Osteoblast (primary cell): ENCODE measurements at regions not wholly inside any gene's neighbourhood (a gene's known extent, or its start where the extent isn't known, plus 50 kb on each side); places are given as distances from the start of the nearest gene placed in this dataset.

Experiments
- DNase-seq: peaks from one replicate; pipeline ENCODE4 v3.0.0; 2011; ENCODE audit warnings: low spot score, mixed read lengths; ENCODE audit not compliant: insufficient read length; ENCODE audit errors: missing footprints
- H2AFZ ChIP-seq: 2 replicates; pipeline ENCODE4 v1.6.0; 2011; ENCODE audit warnings: mild to moderate bottlenecking, low read length
- H3K27ac ChIP-seq: 2 replicates; pipeline ENCODE4 v1.5.1; 2011; ENCODE audit warnings: mild to moderate bottlenecking, low read depth, low read length, moderate library complexity
- H3K27me3 ChIP-seq: 2 replicates; pipeline ENCODE4 v1.6.0; 2012; ENCODE audit warnings: mild to moderate bottlenecking, control low read depth, inconsistent platforms, low read length, moderate library complexity; ENCODE audit not compliant: insufficient read depth
- H3K36me3 ChIP-seq: 2 replicates; pipeline ENCODE4 v1.5.1; 2011; ENCODE audit warnings: mild to moderate bottlenecking, low read length, control low read depth, moderate library complexity; ENCODE audit not compliant: insufficient read depth
- H3K4me1 ChIP-seq: 2 replicates; pipeline ENCODE4 v1.5.1; 2011; ENCODE audit warnings: mild to moderate bottlenecking, low read length, control low read depth, moderate library complexity; ENCODE audit not compliant: insufficient read depth
- H3K4me2 ChIP-seq: 2 replicates; pipeline ENCODE4 v1.6.0; 2011; ENCODE audit warnings: mild to moderate bottlenecking, low read length; ENCODE audit not compliant: insufficient read depth
- H3K4me3 ChIP-seq: fragments of 200-600 bp; sonication (generic); 3 replicates; pipeline ENCODE4 v1.5.1; 2012; ENCODE audit warnings: mild to moderate bottlenecking, low read length, inconsistent platforms; ENCODE audit not compliant: insufficient read depth
- H3K79me2 ChIP-seq: 2 replicates; pipeline ENCODE4 v1.6.0; 2012; ENCODE audit warnings: mild to moderate bottlenecking, low read length, control low read depth, inconsistent platforms; ENCODE audit not compliant: insufficient read depth
- H3K9me3 ChIP-seq: 2 replicates; pipeline ENCODE4 v1.5.1; 2011; ENCODE audit warnings: low read depth, low read length, control low read depth
- H4K20me1 ChIP-seq: 2 replicates; pipeline ENCODE4 v1.6.0; 2012; ENCODE audit warnings: mild to moderate bottlenecking, low read length, control low read depth; ENCODE audit not compliant: insufficient read depth
- TF ChIP-seq, protein P1 (sequence below): IDR thresholded peaks from 2 replicates; pipeline ENCODE4 v1.5.1; 2011; ENCODE audit warnings: mild to moderate bottlenecking, low read depth, low read length, moderate library complexity; ENCODE audit errors: extremely low read depth

GRCh38 chr7:92969061-92969460 lies 132.7 kb upstream of the CDK6 start:
- Histone ChIP-seq H3K27me3 (no peaks in the 10 kb centered on the region), H3K36me3 (no peaks in the 10 kb centered on the region), H3K4me3 (no peak overlapping the region), H3K27ac (no peak overlapping the region), H3K9me3 (no peaks in the 10 kb centered on the region), H2AFZ (no peak overlapping the region), H4K20me1 (no peaks in the 10 kb centered on the region), H3K79me2 (no peaks in the 10 kb centered on the region), H3K4me2 (no peak overlapping the region), H3K4me1 (peaks cover 13% of the 10 kb centered on the region)
- DNase-seq = no peak
- TF ChIP-seq, protein P1, sequence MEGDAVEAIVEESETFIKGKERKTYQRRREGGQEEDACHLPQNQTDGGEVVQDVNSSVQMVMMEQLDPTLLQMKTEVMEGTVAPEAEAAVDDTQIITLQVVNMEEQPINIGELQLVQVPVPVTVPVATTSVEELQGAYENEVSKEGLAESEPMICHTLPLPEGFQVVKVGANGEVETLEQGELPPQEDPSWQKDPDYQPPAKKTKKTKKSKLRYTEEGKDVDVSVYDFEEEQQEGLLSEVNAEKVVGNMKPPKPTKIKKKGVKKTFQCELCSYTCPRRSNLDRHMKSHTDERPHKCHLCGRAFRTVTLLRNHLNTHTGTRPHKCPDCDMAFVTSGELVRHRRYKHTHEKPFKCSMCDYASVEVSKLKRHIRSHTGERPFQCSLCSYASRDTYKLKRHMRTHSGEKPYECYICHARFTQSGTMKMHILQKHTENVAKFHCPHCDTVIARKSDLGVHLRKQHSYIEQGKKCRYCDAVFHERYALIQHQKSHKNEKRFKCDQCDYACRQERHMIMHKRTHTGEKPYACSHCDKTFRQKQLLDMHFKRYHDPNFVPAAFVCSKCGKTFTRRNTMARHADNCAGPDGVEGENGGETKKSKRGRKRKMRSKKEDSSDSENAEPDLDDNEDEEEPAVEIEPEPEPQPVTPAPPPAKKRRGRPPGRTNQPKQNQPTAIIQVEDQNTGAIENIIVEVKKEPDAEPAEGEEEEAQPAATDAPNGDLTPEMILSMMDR = no peak

DNA sequence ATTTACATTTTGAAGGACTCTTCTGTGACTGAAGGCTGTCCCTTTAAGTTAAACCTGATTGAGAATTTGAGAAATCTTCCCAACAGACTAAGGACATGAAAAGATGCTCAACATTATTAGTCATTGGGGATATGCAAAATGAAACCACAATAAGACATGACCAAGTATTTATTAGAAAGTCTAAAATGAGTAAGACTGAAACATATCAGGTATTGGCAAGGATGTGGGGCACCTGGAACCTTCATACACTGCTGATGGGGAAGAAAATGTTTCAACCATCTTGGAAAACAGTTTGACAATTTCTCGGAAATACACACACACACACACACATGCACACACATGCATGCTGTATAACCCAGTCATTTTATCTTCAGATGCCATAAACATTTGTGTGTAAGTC lies 132.1 kb upstream of the CDK6 start:
- no peak for DNase-seq
- no peak overlapping the region for H2AFZ ChIP-seq
- H3K4me1 ChIP-seq = peaks cover 7% of the 10 kb centered on the region
- no peaks in the 10 kb centered on the region for H3K27me3 ChIP-seq
- H3K27ac ChIP-seq = no peak overlapping the region
- no peaks in the 10 kb centered on the region for H3K79me2 ChIP-seq
- H3K9me3 ChIP-seq = no peaks in the 10 kb centered on the region
- H4K20me1 ChIP-seq = no peaks in the 10 kb centered on the region
- H3K4me3 ChIP-seq = no peak overlapping the region
- H3K4me2 ChIP-seq = no peak overlapping the region
- TF ChIP-seq, protein P1 = no peak
- no peaks in the 10 kb centered on the region for H3K36me3 ChIP-seq

- H3K4me2 ChIP-seq = no peak overlapping the region
- DNase-seq = no peak
- no peaks in the 10 kb centered on the region for H4K20me1 ChIP-seq
- no peak overlapping the region for H3K27ac ChIP-seq
- TF ChIP-seq, protein P1 = no peak
- no peaks in the 10 kb centered on the region for H3K27me3 ChIP-seq
- no peak overlapping the region for H3K4me3 ChIP-seq
- no peaks in the 10 kb centered on the region for H3K4me1 ChIP-seq
- no peaks in the 10 kb centered on the region for H3K36me3 ChIP-seq
- H2AFZ ChIP-seq = no peak overlapping the region
- H3K9me3 ChIP-seq = no peaks in the 10 kb centered on the region
- H3K79me2 ChIP-seq = no peaks in the 10 kb centered on the region
Observed at GRCh38 chr7:92967238-92967637, 130.9 kb upstream of the CDK6 start.

GRCh38 chr7:92964141-92964540 lies 127.8 kb upstream of the CDK6 start:
- Histone ChIP-seq H3K9me3 (no peaks in the 10 kb centered on the region), H3K36me3 (no peaks in the 10 kb centered on the region), H3K79me2 (no peaks in the 10 kb centered on the region), H3K4me2 (no peak overlapping the region), H2AFZ (no peak overlapping the region), H3K4me1 (no peaks in the 10 kb centered on the region), H3K4me3 (no peak overlapping the region), H4K20me1 (no peaks in the 10 kb centered on the region), H3K27ac (no peak overlapping the region), H3K27me3 (no peaks in the 10 kb centered on the region)
- TF ChIP-seq, protein P1 = no peak
- no peak for DNase-seq
